GM23248 (cell line): ENCODE measurements at regions not wholly inside any gene's neighbourhood (a gene's known extent, or its start where the extent isn't known, plus 50 kb on each side); places are given as distances from the start of the nearest gene placed in this dataset.

Experiments
- EZH2 ChIP-seq: fragments of 200-600 bp; sonication (generic); IDR thresholded peaks from 2 replicates; pipeline ENCODE4 v1.6.1; 2018; ENCODE audit warnings: antibody characterized with exemption, mild to moderate bottlenecking; ENCODE audit not compliant: insufficient read depth, poor library complexity, severe bottlenecking
- EZH2phosphoT487 ChIP-seq: fragments of 200-600 bp; sonication (generic); IDR thresholded peaks from 2 replicates; pipeline ENCODE4 v1.6.1; 2018; ENCODE audit warnings: antibody characterized with exemption, moderate library complexity, mild to moderate bottlenecking, low read depth; ENCODE audit not compliant: insufficient read depth

GRCh38 chr5:126070481-126070880 is 352.7 kb upstream of the GRAMD2B start:
- TF ChIP-seq EZH2phosphoT487 = no peak
- TF ChIP-seq EZH2 = no peak
